ENCODE measurements at regions not wholly inside any gene's neighbourhood (a gene's known extent, or its start where the extent isn't known, plus 50 kb on each side); places are given as distances from the start of the nearest gene placed in this dataset.

DNA sequence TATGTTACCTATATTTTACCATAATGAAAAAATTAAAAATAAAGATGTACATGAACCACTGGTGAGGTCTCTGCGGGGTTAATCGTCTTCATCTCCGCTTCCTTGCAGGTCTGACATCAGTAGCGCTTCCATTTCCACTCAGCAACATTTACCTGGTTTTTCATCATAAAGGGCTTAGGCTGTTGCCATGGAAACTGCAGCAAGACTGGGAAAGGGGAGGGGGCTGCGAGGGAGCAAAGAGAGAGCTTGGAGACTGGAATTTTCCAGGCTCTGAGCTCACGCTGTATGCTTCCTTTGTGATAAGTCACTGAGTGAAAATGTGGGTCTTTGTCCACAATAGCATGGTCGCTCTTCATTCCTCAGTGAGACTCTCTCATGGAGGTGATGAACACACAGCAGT, 136.6 kb upstream of the USP29 start:
- no peak for TF ChIP-seq CTCF (IDR thresholded peaks at IDR 0.05; ENCODE audit: low read depth, low read length)
- TF ChIP-seq EZH2phosphoT487 (IDR thresholded peaks at IDR 0.05; ENCODE audit: low read depth) = no peak
